Esophagus squamous epithelium (tissue), 4 donors: ENCODE measurements at regions not wholly inside any gene's neighbourhood (a gene's known extent, or its start where the extent isn't known, plus 50 kb on each side); places are given as distances from the start of the nearest gene placed in this dataset.

Experiments
- POLR2A ChIP-seq, 4 donors: fragments of 450-650 bp; IDR thresholded peaks; one replicate each; pipeline ENCODE4 v1.6.1; 2017; ENCODE audit warnings: antibody characterized with exemption in 4 of 4, mild to moderate bottlenecking in 4 of 4, moderate library complexity in 3 of 4
- TF ChIP-seq, protein P1 (sequence below), 6 experiments: fragments of 450-650 bp in 4 of 6; fragments of 200-600 bp in 2 of 6; sonication (generic) in 2 of 6; IDR thresholded peaks; one replicate each; pipeline ENCODE4 v1.5.1; 2016 to 2019; ENCODE audit warnings: antibody characterized with exemption in 6 of 6, mild to moderate bottlenecking in 4 of 6, moderate library complexity in 4 of 6

DNA sequence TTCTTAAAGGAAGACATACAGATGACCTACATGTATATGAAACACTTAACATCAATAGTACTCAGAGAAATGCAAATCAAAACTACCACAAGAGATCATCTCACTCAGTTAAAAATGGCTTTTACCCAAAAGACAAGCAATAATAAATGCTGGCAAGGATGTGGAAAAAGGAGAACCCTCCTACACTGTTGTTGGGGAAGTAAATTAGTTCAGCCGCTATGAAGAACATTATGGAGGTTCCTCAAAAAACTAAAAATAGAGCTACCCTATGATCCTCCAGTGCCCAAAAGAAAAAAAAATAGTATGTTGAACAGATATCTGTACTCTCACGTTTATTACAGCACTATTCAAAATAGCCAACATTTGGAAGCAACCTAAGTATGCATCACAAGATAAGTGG lies 1579.4 kb upstream of the TMEFF2 start:
- TF ChIP-seq, protein P1, sequence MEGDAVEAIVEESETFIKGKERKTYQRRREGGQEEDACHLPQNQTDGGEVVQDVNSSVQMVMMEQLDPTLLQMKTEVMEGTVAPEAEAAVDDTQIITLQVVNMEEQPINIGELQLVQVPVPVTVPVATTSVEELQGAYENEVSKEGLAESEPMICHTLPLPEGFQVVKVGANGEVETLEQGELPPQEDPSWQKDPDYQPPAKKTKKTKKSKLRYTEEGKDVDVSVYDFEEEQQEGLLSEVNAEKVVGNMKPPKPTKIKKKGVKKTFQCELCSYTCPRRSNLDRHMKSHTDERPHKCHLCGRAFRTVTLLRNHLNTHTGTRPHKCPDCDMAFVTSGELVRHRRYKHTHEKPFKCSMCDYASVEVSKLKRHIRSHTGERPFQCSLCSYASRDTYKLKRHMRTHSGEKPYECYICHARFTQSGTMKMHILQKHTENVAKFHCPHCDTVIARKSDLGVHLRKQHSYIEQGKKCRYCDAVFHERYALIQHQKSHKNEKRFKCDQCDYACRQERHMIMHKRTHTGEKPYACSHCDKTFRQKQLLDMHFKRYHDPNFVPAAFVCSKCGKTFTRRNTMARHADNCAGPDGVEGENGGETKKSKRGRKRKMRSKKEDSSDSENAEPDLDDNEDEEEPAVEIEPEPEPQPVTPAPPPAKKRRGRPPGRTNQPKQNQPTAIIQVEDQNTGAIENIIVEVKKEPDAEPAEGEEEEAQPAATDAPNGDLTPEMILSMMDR (IDR thresholded peaks at IDR 0.05): no peak
- TF ChIP-seq POLR2A (IDR thresholded peaks at IDR 0.05): no peak
